ENCODE measurements at regions not wholly inside any gene's neighbourhood (a gene's known extent, or its start where the extent isn't known, plus 50 kb on each side); places are given as distances from the start of the nearest gene placed in this dataset.

DNA sequence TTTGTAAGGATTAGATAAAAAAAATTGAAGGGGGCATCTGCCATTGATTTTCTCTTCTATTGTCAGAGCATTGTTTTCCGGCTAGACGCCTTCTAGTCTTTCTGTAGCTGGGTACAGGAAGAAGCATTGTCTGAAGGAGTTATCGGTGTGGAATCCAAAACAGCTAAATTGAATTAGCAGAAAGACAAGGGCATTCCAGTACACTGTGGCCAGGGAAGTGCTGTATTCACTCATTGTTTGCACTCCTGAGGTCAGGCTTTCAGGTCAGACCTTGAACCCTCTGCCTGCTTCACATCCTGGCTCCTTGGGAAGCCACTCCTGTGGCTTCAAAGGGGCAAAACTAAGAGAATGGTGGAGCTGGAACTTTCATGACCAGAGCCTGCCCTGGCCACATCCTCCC, 81.1 kb upstream of the SNAP25 start:
- TF ChIP-seq POLR2A (IDR thresholded peaks at IDR 0.05), result no peak
- TF ChIP-seq, protein P1, sequence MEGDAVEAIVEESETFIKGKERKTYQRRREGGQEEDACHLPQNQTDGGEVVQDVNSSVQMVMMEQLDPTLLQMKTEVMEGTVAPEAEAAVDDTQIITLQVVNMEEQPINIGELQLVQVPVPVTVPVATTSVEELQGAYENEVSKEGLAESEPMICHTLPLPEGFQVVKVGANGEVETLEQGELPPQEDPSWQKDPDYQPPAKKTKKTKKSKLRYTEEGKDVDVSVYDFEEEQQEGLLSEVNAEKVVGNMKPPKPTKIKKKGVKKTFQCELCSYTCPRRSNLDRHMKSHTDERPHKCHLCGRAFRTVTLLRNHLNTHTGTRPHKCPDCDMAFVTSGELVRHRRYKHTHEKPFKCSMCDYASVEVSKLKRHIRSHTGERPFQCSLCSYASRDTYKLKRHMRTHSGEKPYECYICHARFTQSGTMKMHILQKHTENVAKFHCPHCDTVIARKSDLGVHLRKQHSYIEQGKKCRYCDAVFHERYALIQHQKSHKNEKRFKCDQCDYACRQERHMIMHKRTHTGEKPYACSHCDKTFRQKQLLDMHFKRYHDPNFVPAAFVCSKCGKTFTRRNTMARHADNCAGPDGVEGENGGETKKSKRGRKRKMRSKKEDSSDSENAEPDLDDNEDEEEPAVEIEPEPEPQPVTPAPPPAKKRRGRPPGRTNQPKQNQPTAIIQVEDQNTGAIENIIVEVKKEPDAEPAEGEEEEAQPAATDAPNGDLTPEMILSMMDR (IDR thresholded peaks at IDR 0.05), result no peak
- intact Hi-C loops (cut with DNase I), result loop anchor here in 1 of 10 donors (10.0 kb wide), 1 partner anchor 217 kb away; no protein-coding TSS in a partner anchor
- Histone ChIP-seq H3K36me3 (no peaks in the 10 kb centered on the region), H3K27ac (peak overlapping the region in 3 of 12 donors; percentile 34 to 64 (median 62)), H3K4me3 (no peak overlapping the region), H3K27me3 (no peaks in the 10 kb centered on the region), H3K9me3 (no peaks in the 10 kb centered on the region), H3K4me1 (peaks cover 0 to 4% (median 0%) of the 10 kb centered on the region in 12 donors)
- peak in 4 of 5 donors; percentile 8 to 40 (median 22) for DNase-seq
- 61 to 73% (median 65%) methylated on average over 3 of the region's 3 CpGs for WGBS, 4 donors
- peak in 3 of 4 donors; percentile 60 to 76 (median 76) for ATAC-seq

DNA sequence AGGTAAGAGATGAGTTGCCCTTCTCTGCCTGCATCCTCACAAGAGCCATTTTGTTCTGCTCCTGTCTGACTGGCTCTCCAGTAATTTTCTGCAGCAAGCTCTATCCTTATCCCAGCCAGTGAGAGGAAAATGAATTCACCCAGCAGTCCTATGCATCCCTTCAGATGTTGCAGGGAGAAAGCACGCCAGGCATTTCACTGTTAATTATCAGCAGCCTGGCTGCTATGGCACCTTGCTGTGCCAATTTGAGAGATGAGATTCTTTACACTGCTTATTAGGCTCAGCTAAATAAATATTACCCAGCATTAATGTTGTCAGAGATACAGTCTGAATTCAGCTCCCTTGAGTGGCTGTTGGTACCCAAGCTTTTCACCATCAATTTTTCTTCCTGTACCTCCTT, 61.1 kb upstream of the SNAP25 start:
- no peaks in the 10 kb centered on the region for H3K4me1 ChIP-seq
- H3K36me3 ChIP-seq, result no peaks in the 10 kb centered on the region
- TF ChIP-seq, protein P1 (IDR thresholded peaks at IDR 0.05), result no peak
- no peak for TF ChIP-seq POLR2A (IDR thresholded peaks at IDR 0.05)
- intact Hi-C loops (cut with DNase I), result no loop called here
- H3K9me3 ChIP-seq, result peaks cover 0 to 6% (median 0%) of the 10 kb centered on the region in 12 donors
- 38 to 71% (median 56%) methylated on average over 1 of the region's 1 CpG for WGBS, 4 donors
- peaks cover 0 to 4% (median 0%) of the 10 kb centered on the region in 9 donors for H3K27me3 ChIP-seq
- no peak for ATAC-seq
- H3K27ac ChIP-seq, result no peak overlapping the region
- no peak overlapping the region for H3K4me3 ChIP-seq
- no peak for DNase-seq

DNA sequence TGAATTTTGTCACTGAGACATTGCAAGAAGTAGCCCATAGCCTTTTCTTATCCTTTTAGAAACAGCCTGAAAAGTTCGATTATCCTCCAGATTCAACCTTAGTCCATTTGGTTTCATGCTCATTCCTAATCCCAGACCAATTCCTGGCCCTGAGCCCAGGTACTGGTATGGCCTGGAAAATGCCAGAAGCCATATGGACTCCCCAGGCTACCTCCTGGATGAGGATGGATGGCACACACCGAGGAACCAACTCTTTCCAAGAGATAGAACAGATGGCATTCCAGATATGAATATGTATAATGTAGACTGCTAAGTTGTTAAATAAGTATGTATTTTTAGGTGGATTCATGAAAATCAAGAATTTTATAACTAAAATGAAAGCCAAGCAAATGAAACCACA, 51.6 kb upstream of the SNAP25 start:
- WGBS, 4 donors, result 73 to 85% (median 79%) methylated on average over 2 of the region's 2 CpGs
- intact Hi-C loops (cut with DNase I), result no loop called here
- Histone ChIP-seq H3K4me3 (no peak overlapping the region), H3K4me1 (peaks cover 0 to 4% (median 0%) of the 10 kb centered on the region in 12 donors), H3K27ac (no peak overlapping the region), H3K9me3 (peaks cover 0 to 9% (median 0%) of the 10 kb centered on the region in 12 donors), H3K27me3 (peaks cover 0 to 9% (median 3%) of the 10 kb centered on the region in 9 donors), H3K36me3 (no peaks in the 10 kb centered on the region)
- no peak for DNase-seq
- ATAC-seq, result no peak
- TF ChIP-seq, protein P1 (IDR thresholded peaks at IDR 0.05), result no peak
- TF ChIP-seq POLR2A (IDR thresholded peaks at IDR 0.05), result no peak

DNA sequence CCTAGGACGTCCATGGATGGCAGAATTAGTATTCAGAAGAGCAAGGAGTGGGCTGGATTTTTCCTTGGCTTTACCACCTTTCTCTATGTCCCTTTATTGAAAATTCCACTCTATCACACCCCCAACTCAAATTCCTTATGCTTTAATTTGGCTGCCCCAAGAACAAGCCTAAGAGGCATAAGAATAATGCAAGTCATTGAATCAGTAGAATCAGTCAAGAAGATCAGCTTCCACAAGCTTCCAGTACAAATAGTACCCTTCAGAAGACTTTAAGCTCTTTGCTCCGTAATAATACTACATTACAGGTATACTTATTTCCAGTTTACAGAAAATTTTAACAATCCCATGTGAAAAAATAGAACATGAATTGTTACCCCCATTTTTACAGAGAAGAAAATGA, 51.0 kb upstream of the SNAP25 start:
- ATAC-seq, result no peak
- no peaks in the 10 kb centered on the region for H3K36me3 ChIP-seq
- WGBS, 4 donors, result 75 to 81% (median 78%) methylated on average over 2 of the region's 2 CpGs
- no peak overlapping the region for H3K4me3 ChIP-seq
- DNase-seq, result no peak
- TF ChIP-seq POLR2A (IDR thresholded peaks at IDR 0.05), result no peak
- TF ChIP-seq, protein P1 (IDR thresholded peaks at IDR 0.05), result no peak
- H3K9me3 ChIP-seq, result peaks cover 0 to 9% (median 0%) of the 10 kb centered on the region in 12 donors
- peaks cover 0 to 15% (median 3%) of the 10 kb centered on the region in 9 donors for H3K27me3 ChIP-seq
- peaks cover 0 to 10% (median 0%) of the 10 kb centered on the region in 12 donors for H3K4me1 ChIP-seq
- intact Hi-C loops (cut with DNase I), result no loop called here
- no peak overlapping the region for H3K27ac ChIP-seq
